IMR-90 (cell line): ENCODE measurements at regions not wholly inside any gene's neighbourhood (a gene's known extent, or its start where the extent isn't known, plus 50 kb on each side); places are given as distances from the start of the nearest gene placed in this dataset.

ENCODE experiments used
- CEBPB ChIP-seq: IDR thresholded peaks from 2 replicates; pipeline ENCODE4 v1.6.1; 2012; ENCODE audit warnings: low read depth, low read length, improper control_type of control experiment
- CHD1 ChIP-seq: IDR thresholded peaks from 2 replicates; pipeline ENCODE4 v1.6.1; 2012; ENCODE audit warnings: low read depth, low read length, improper control_type of control experiment
- CTCF ChIP-seq: conservative IDR thresholded peaks from 2 replicates; pipeline ENCODE4 v1.5.1; 2012; ENCODE audit warnings: mild to moderate bottlenecking, low read depth, low read length, improper control_type of control experiment
- ELK1 ChIP-seq: fragments of 150-350 bp; IDR thresholded peaks from 2 replicates; pipeline ENCODE4 v1.6.1; 2016; ENCODE audit warnings: low read depth, mild to moderate bottlenecking, low read length, moderate library complexity, borderline replicate concordance
- MAFK ChIP-seq: IDR thresholded peaks from 2 replicates; pipeline ENCODE4 v1.6.1; 2012; ENCODE audit warnings: low read depth, low read length, improper control_type of control experiment
- NFE2L2 ChIP-seq: fragments of 150-350 bp; IDR thresholded peaks from 2 replicates; pipeline ENCODE4 v1.6.1; 2016; ENCODE audit warnings: low read depth, mild to moderate bottlenecking, low read length
- POLR2A ChIP-seq: IDR thresholded peaks from 2 replicates; pipeline ENCODE4 v1.6.1; 2012; ENCODE audit warnings: mild to moderate bottlenecking, low read depth, low read length
- RAD21 ChIP-seq: IDR thresholded peaks from 2 replicates; pipeline ENCODE4 v1.6.1; 2012; ENCODE audit warnings: low read length, improper control_type of control experiment
- RCOR1 ChIP-seq: IDR thresholded peaks from 2 replicates; pipeline ENCODE4 v1.6.1; 2012; ENCODE audit warnings: mild to moderate bottlenecking, low read length, improper control_type of control experiment; ENCODE audit not compliant: insufficient replicate concordance
- USF2 ChIP-seq: fragments of 150-350 bp; IDR thresholded peaks from 2 replicates; pipeline ENCODE4 v1.6.1; 2017; ENCODE audit warnings: mild to moderate bottlenecking, antibody characterized with exemption, low read length, low read depth

- TF ChIP-seq CTCF (no peak), POLR2A (no peak), CEBPB (no peak), RAD21 (no peak), NFE2L2 (no peak), USF2 (no peak), RCOR1 (no peak), ELK1 (no peak), MAFK (no peak), CHD1 (no peak)
These were observed 122.0 kb upstream of the ONECUT1 start for GRCh38 chr15:52912172-52912571.
